GM19238 (cell line): ENCODE measurements at regions not wholly inside any gene's neighbourhood (a gene's known extent, or its start where the extent isn't known, plus 50 kb on each side); places are given as distances from the start of the nearest gene placed in this dataset.
A peak's percentile ranks its signal among the peaks of the same experiment; 100 is the strongest.
"Not testable (repeated sequence)": the region's sequence is repeated elsewhere in the genome, so short reads cannot be mapped to it uniquely, and the experiment has no call there.

ENCODE experiments used
- DNase-seq: peaks from one replicate; pipeline ENCODE4 v3.0.0; 2011; ENCODE audit warnings: low spot score; ENCODE audit not compliant: insufficient read length

- not testable (repeated sequence) for DNase-seq
Measured at GRCh38 chr11:67877316-67877715, 126.6 kb downstream of the UNC93B1 start.

GRCh38 chr11:67873223-67873622, 130.7 kb downstream of the UNC93B1 start:
- not testable (repeated sequence) for DNase-seq

GRCh38 chr11:67871168-67871567, 132.7 kb downstream of the UNC93B1 start:
- DNase-seq: not testable (repeated sequence)

GRCh38 chr11:67862896-67863295, 141.0 kb downstream of the UNC93B1 start:
- not testable (repeated sequence) for DNase-seq

- peak; percentile 0 for DNase-seq
Measured at GRCh38 chr11:67859513-67860161, 144.3 kb downstream of the UNC93B1 start.

GRCh38 chr11:67850747-67851146, 153.2 kb downstream of the UNC93B1 start:
- DNase-seq: not testable (repeated sequence)

- DNase-seq: not testable (repeated sequence)
Measured at GRCh38 chr11:67849766-67850165, 154.1 kb downstream of the UNC93B1 start.

- not testable (repeated sequence) for DNase-seq
Measured at GRCh38 chr11:67847896-67848875, 155.7 kb downstream of the UNC93B1 start.

GRCh38 chr11:67846303-67846702, 157.6 kb downstream of the UNC93B1 start:
- DNase-seq: not testable (repeated sequence)

- DNase-seq: not testable (repeated sequence)
Measured at GRCh38 chr11:67845296-67845695, 158.6 kb downstream of the UNC93B1 start.

- DNase-seq: not testable (repeated sequence)
Measured at GRCh38 chr11:67840599-67840998, 163.3 kb downstream of the UNC93B1 start.

- not testable (repeated sequence) for DNase-seq
Measured at GRCh38 chr11:67830152-67830551, 155.7 kb upstream of the ALDH3B2 start.

GRCh38 chr11:67826951-67827296, 152.5 kb upstream of the ALDH3B2 start:
- not testable (repeated sequence) for DNase-seq

- not testable (repeated sequence) for DNase-seq
Measured at GRCh38 chr11:67826028-67826950, 151.9 kb upstream of the ALDH3B2 start.

GRCh38 chr11:67824861-67825260, 150.4 kb upstream of the ALDH3B2 start:
- not testable (repeated sequence) for DNase-seq

- no peak for DNase-seq
Measured at GRCh38 chr11:67820081-67820480, 145.7 kb upstream of the ALDH3B2 start.

- DNase-seq: not testable (repeated sequence)
Measured at GRCh38 chr11:67817558-67817957, 143.1 kb upstream of the ALDH3B2 start.

- DNase-seq: not testable (repeated sequence)
Measured at GRCh38 chr11:67809301-67809700, 134.9 kb upstream of the ALDH3B2 start.

- not testable (repeated sequence) for DNase-seq
Measured at GRCh38 chr11:67807896-67808295, 133.5 kb upstream of the ALDH3B2 start.

- DNase-seq: not testable (repeated sequence)
Measured at GRCh38 chr11:67806728-67807235, 132.4 kb upstream of the ALDH3B2 start.

- not testable (repeated sequence) for DNase-seq
Measured at GRCh38 chr11:67806183-67806582, 131.8 kb upstream of the ALDH3B2 start.
